ENCODE measurements at regions not wholly inside any gene's neighbourhood (a gene's known extent, or its start where the extent isn't known, plus 50 kb on each side); places are given as distances from the start of the nearest gene placed in this dataset.

- TF ChIP-seq CTCF (IDR thresholded peaks at IDR 0.05) = no peak
- no peak for TF ChIP-seq POLR2A (IDR thresholded peaks at IDR 0.05)
Measured at GRCh38 chr4:27101561-27101960, 240.9 kb downstream of the STIM2 start.

Data from heart left ventricle (tissue), 13 donors.